RWPE2 (cell line): ENCODE measurements at regions not wholly inside any gene's neighbourhood (a gene's known extent, or its start where the extent isn't known, plus 50 kb on each side); places are given as distances from the start of the nearest gene placed in this dataset.
"Not testable (repeated sequence)": the region's sequence is repeated elsewhere in the genome, so short reads cannot be mapped to it uniquely, and the experiment has no call there.

Experiments
- ATAC-seq: fragments of 200-7000 bp; cut with Tn5 transposase; 3 replicates; pipeline ENCODE4 v1.9.1; 2021; ENCODE audit warnings: low read depth
- DNase-seq: peaks from one replicate; pipeline ENCODE4 v3.0.0-alpha.2; 2020; ENCODE audit warnings: low spot score
- H3K27ac ChIP-seq: fragments of 450-650 bp; 2 replicates; pipeline ENCODE4 v1.5.1; 2017; ENCODE audit warnings: mild to moderate bottlenecking; ENCODE audit not compliant: poor library complexity, severe bottlenecking
- H3K27me3 ChIP-seq: fragments of 250-450 bp; sonication (Bioruptor Pico); 2 replicates; pipeline ENCODE4 v1.5.1; 2021; ENCODE audit warnings: mild to moderate bottlenecking, moderate library complexity; ENCODE audit not compliant: insufficient read depth, poor library complexity, severe bottlenecking
- H3K36me3 ChIP-seq: fragments of 250-450 bp; sonication (Bioruptor Pico); 2 replicates; pipeline ENCODE4 v1.5.1; 2020; ENCODE audit warnings: low read depth, mild to moderate bottlenecking, moderate library complexity
- H3K4me1 ChIP-seq: fragments of 250-450 bp; sonication (Bioruptor Pico); 2 replicates; pipeline ENCODE4 v1.5.1; 2021; ENCODE audit warnings: mild to moderate bottlenecking, moderate library complexity; ENCODE audit not compliant: insufficient read depth, poor library complexity, severe bottlenecking
- H3K4me3 ChIP-seq: fragments of 250-450 bp; sonication (Bioruptor Pico); 2 replicates; pipeline ENCODE4 v1.5.1; 2021; ENCODE audit warnings: mild to moderate bottlenecking, moderate library complexity; ENCODE audit not compliant: severe bottlenecking
- H3K9me3 ChIP-seq: fragments of 250-450 bp; sonication (Bioruptor Pico); 2 replicates; pipeline ENCODE4 v1.5.1; 2021; ENCODE audit warnings: mild to moderate bottlenecking, moderate library complexity; ENCODE audit not compliant: severe bottlenecking
- CTCF ChIP-seq: fragments of 450-650 bp; IDR thresholded peaks from one replicate; pipeline ENCODE4 v1.5.1; 2017; ENCODE audit warnings: mild to moderate bottlenecking, moderate library complexity; ENCODE audit not compliant: poor library complexity, severe bottlenecking

GRCh38 chrX:42375086-42375485 is 402.9 kb downstream of the PPP1R2C start:
- Histone ChIP-seq H3K4me1 (no peaks in the 10 kb centered on the region), H3K27ac (no peak overlapping the region), H3K27me3 (no peaks in the 10 kb centered on the region), H3K4me3 (no peak overlapping the region), H3K9me3 (no peaks in the 10 kb centered on the region), H3K36me3 (no peaks in the 10 kb centered on the region)
- ATAC-seq = no peak
- no peak for DNase-seq
- TF ChIP-seq CTCF = no peak

- Histone ChIP-seq H3K9me3 (no peaks in the 10 kb centered on the region), H3K36me3 (no peaks in the 10 kb centered on the region), H3K27ac (no peak overlapping the region), H3K4me3 (no peak overlapping the region), H3K4me1 (no peaks in the 10 kb centered on the region), H3K27me3 (no peaks in the 10 kb centered on the region)
- ATAC-seq (no peak), DNase-seq (no peak)
- no peak for TF ChIP-seq CTCF
Measured at GRCh38 chrX:42366181-42366580, 411.8 kb downstream of the PPP1R2C start.

GRCh38 chrX:42362219-42362618 is 415.7 kb downstream of the PPP1R2C start:
- no peaks in the 10 kb centered on the region for H3K27me3 ChIP-seq
- no peak overlapping the region for H3K27ac ChIP-seq
- DNase-seq (no peak), ATAC-seq (no peak)
- no peaks in the 10 kb centered on the region for H3K9me3 ChIP-seq
- no peak for TF ChIP-seq CTCF
- H3K36me3 ChIP-seq = no peaks in the 10 kb centered on the region
- no peaks in the 10 kb centered on the region for H3K4me1 ChIP-seq
- H3K4me3 ChIP-seq = no peak overlapping the region

DNA sequence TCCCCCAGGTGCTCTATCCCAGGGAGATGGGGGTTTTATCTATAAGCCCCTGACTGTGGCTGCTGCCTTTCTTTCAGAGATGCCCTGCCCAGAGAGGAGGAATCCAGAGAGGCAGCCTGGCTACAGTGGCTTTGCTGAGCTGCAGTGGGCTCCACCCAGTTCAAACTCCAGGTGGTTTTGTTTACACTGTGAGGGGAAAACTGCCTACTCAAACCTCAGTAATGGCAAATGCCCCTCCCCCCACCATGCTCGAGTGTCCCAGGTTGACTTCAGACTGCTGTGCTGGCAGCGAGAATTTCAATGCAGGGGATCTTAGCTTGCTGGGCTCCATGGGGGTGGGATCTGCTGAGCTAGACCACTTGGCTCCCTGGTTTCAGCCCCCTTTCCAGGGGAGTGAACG is 419.6 kb upstream of the CASK start:
- not testable (repeated sequence) for H3K36me3 ChIP-seq, H3K27ac ChIP-seq, H3K4me3 ChIP-seq, ATAC-seq, DNase-seq, H3K4me1 ChIP-seq, H3K27me3 ChIP-seq, H3K9me3 ChIP-seq
